AG04449 (cell line): ENCODE measurements at regions not wholly inside any gene's neighbourhood (a gene's known extent, or its start where the extent isn't known, plus 50 kb on each side); places are given as distances from the start of the nearest gene placed in this dataset.

Experiments used
- CTCF ChIA-PET: fragments of 350-600 bp; formaldehyde crosslinking; extraction: SDS; loops from one replicate; lab custom pipeline; 2021; ENCODE audit warnings: antibody characterized with exemption; lab: Yijun Ruan, JAX
- POLR2A ChIA-PET: fragments of 400-600, 350-600 bp; formaldehyde crosslinking; extraction: SDS; loops from one replicate; lab custom pipeline; 2020; ENCODE audit warnings: antibody characterized with exemption, inconsistent platforms; lab: Yijun Ruan, JAX
- DNase-seq: peaks from one replicate; pipeline ENCODE4 v3.0.0-alpha.2; 2010; ENCODE audit warnings: low read depth, low spot score
- H3K4me3 ChIP-seq: 2 replicates; pipeline ENCODE4 v1.5.1; 2011; ENCODE audit warnings: low read depth, mild to moderate bottlenecking, control low read depth, low read length
- TF ChIP-seq, protein P1 (sequence below): IDR thresholded peaks from one replicate; pipeline ENCODE4 v1.5.1; 2011; ENCODE audit warnings: mild to moderate bottlenecking, moderate library complexity, low read length, control low read depth, inconsistent platforms; ENCODE audit not compliant: insufficient read depth; ENCODE audit errors: missing control alignments

DNA sequence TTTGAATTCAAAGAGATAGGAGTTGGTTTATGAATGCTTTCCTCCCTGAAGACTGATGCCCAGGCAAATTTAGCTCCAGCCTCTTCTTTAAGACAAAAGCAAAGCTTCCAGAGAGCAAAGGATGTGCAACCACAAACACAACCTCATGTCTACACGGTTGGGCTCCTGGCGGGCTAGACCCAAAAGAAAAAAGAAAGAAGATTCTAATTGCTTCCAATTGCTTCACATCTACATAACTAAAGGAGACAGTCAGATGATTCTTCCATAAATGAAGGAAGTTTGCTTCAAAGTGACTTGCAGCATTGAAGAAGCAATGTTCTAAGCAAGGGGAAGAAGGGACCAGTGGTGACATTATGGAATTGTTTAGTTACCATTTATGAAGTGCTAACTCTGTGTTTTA is 1603.0 kb upstream of the TENM3 start:
- no peak overlapping the region for H3K4me3 ChIP-seq
- CTCF ChIA-PET, result no interaction called here
- TF ChIP-seq, protein P1, sequence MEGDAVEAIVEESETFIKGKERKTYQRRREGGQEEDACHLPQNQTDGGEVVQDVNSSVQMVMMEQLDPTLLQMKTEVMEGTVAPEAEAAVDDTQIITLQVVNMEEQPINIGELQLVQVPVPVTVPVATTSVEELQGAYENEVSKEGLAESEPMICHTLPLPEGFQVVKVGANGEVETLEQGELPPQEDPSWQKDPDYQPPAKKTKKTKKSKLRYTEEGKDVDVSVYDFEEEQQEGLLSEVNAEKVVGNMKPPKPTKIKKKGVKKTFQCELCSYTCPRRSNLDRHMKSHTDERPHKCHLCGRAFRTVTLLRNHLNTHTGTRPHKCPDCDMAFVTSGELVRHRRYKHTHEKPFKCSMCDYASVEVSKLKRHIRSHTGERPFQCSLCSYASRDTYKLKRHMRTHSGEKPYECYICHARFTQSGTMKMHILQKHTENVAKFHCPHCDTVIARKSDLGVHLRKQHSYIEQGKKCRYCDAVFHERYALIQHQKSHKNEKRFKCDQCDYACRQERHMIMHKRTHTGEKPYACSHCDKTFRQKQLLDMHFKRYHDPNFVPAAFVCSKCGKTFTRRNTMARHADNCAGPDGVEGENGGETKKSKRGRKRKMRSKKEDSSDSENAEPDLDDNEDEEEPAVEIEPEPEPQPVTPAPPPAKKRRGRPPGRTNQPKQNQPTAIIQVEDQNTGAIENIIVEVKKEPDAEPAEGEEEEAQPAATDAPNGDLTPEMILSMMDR, result no peak
- POLR2A ChIA-PET, result no interaction called here
- DNase-seq, result no peak

DNA sequence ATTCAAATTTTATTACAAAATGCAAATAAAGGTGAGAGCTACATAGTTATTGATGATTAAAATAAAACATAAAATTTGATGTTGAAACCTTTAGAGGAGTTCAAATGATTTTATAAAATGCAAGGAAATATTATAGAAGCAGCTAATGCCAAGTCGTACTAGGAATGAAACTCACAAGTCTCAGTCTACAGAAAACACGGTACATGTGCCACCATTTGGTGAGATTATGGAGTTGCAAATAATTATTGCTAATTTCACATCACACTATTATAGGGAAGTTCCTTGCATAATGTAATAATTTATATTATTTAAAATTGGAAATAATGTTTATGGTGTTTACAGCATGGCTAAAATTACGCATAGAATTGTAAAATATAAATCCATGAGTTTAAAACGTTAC is 1601.7 kb upstream of the TENM3 start:
- ChIA-PET POLR2A (no interaction called here), CTCF (no interaction called here)
- TF ChIP-seq, protein P1, result no peak

DNA sequence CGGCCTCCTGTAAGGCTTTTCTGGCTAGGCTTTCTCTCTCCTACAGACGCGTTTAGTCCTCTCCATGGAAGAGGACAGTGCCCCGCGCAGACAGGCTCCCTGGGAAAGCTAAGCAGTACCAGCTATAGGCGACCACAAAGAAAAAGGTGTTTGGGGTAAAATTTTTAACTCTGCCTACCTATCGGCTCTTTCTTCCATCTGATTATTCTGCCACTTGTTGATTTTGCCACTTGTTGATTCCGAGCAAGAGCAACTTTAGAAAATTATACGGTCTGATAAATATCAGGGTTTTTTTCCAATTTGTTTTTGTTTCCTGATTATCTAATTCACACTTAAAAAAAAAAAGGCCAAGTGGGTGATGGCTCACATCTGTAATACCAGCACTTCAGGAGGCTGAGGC is 1600.5 kb upstream of the TENM3 start:
- H3K4me3 ChIP-seq, result no peak overlapping the region
- TF ChIP-seq, protein P1, result no peak
- no peak for DNase-seq
- ChIA-PET POLR2A (no interaction called here), CTCF (interaction anchor here (0.7 kb wide), 1 partner anchor 911 kb away, joined by 3 read pairs; no protein-coding TSS in a partner anchor)

More for the DNA sequence above, 1601.7 kb upstream of the TENM3 start:
- DNase-seq, result no peak
- no peak overlapping the region for H3K4me3 ChIP-seq

DNA sequence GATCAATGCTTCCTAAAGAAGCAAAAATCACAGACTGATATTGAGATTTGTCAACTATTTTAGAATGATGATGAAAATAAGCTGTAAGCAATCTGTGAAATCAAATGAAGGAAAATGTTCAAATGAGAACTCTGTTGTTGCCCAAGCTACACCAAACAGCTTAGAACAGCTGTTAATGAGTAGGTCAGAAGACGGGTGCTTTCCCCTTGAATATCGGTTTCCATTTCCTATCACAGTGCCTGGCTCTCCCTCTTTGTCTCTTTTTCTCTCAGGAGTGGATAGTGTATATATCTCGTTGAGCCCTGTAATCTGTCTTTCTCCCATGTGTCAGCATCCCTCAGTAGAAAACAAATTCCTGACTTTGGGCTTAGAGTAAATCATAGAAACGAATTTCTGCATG is 1592.9 kb upstream of the TENM3 start:
- DNase-seq, result no peak
- ChIA-PET POLR2A (no interaction called here), CTCF (no interaction called here)
- TF ChIP-seq, protein P1, result no peak
- no peak overlapping the region for H3K4me3 ChIP-seq

DNA sequence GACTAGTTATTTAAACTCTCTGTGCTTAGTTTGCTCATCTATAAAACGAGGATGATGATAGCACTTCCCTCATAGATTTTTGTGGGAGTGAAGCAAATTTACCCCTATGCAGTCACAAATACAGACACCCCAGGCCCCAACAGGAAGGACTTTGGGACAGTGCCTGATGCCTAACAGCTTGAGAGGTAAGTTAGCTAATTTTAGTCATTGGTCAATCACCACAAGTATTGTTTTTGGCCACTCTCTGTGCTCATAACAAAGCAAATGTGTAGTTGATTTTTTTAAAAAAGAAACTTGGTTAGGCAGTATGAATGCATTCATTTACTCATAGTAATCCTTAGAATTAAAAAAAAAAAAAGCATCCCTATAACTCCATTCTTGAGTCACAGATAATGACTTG is 1590.7 kb upstream of the TENM3 start:
- CTCF ChIA-PET, result no interaction called here
- DNase-seq, result no peak
- POLR2A ChIA-PET, result no interaction called here
- no peak overlapping the region for H3K4me3 ChIP-seq
- TF ChIP-seq, protein P1, result no peak

DNA sequence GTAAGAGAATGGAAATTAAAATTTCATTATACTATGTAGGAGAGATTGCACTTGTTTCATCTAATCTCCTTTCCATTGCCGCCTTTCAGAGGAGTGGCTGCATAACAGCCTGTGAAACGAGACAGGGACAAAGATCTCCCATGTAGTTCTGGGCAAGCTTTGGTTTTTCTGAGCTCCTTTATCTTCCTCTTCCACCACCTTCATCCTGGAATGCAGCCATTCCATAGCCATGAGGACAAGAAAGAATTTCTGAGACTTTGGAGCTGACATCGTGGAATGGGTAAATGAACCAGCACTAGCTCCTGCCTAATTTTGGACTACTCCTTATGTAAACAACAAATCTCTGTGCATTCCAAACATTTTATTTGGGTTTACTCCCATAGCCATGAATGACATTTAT is 1587.3 kb upstream of the TENM3 start:
- TF ChIP-seq, protein P1, result no peak
- DNase-seq, result no peak
- no peak overlapping the region for H3K4me3 ChIP-seq
- CTCF ChIA-PET, result interaction anchor here (2.8 kb wide), 1 partner anchor 9 kb away, joined by 18 read pairs; no protein-coding TSS in a partner anchor
- POLR2A ChIA-PET, result no interaction called here
